ENCODE measurements at regions not wholly inside any gene's neighbourhood (a gene's known extent, or its start where the extent isn't known, plus 50 kb on each side); places are given as distances from the start of the nearest gene placed in this dataset.

- TF ChIP-seq ZNF462 (CRISPR knock-in tag; IDR thresholded peaks at IDR 0.05) (no peak), STAT1 (IDR thresholded peaks at IDR 0.05; ENCODE audit: unreplicated experiment) (no peak), JUNB (IDR thresholded peaks at IDR 0.05; ENCODE audit: unreplicated experiment) (no peak), EZH2phosphoT487 (IDR thresholded peaks at IDR 0.05; ENCODE audit: unreplicated experiment) (no peak), ZNF114 (CRISPR knock-in tag; IDR thresholded peaks at IDR 0.05) (no peak), ZNF331 (CRISPR knock-in tag; IDR thresholded peaks at IDR 0.05; ENCODE audit: low read depth) (no peak), CREB1 (CRISPR knock-in tag; IDR thresholded peaks at IDR 0.05; ENCODE audit: low read depth) (no peak)
Observed at GRCh38 chr1:22388671-22389450, 62.8 kb upstream of the ZBTB40 start (continued).

GRCh38 chr1:22393587-22393986 lies 58.1 kb upstream of the ZBTB40 start:
- Mint-ChIP-seq H3K27ac (no peak overlapping the region), H3K4me3 (no peak overlapping the region), H3K27me3 (ENCODE audit: insufficient read depth, low read depth, poor library complexity) (peaks cover 2% of the 10 kb centered on the region), H3K9me3 (no peaks in the 10 kb centered on the region), H3K36me3 (ENCODE audit: low read depth) (no peaks in the 10 kb centered on the region), H3K4me1 (peaks cover 28% of the 10 kb centered on the region)
- H3K4me3 ChIP-seq, result no peak overlapping the region
- H3K4me2 ChIP-seq, result no peak overlapping the region
- H2AFZ ChIP-seq, result no peak overlapping the region
- H3K27me3 ChIP-seq (ENCODE audit: insufficient read depth), result no peaks in the 10 kb centered on the region
- no peaks in the 10 kb centered on the region for H3F3A ChIP-seq (replicated peaks; ENCODE audit: low read depth)
- H4K20me1 ChIP-seq (replicated peaks; ENCODE audit: insufficient read depth), result no peaks in the 10 kb centered on the region
- ATAC-seq, result no peak
- peaks cover 16% of the 10 kb centered on the region for H3K4me1 ChIP-seq (ENCODE audit: insufficient read depth)
- DNase-seq (ENCODE audit: low spot score), result no peak
- H3K79me2 ChIP-seq (replicated peaks; ENCODE audit: insufficient read depth), result no peaks in the 10 kb centered on the region
- no peaks in the 10 kb centered on the region for H3K36me3 ChIP-seq (ENCODE audit: insufficient read depth)
- H3K9me2 ChIP-seq (ENCODE audit: insufficient read depth), result no peaks in the 10 kb centered on the region
- H3K27ac ChIP-seq (ENCODE audit: low read depth), result no peak overlapping the region
- no peak for TF ChIP-seq ZNF462 (CRISPR knock-in tag; IDR thresholded peaks at IDR 0.05)
